ENCODE measurements at regions not wholly inside any gene's neighbourhood (a gene's known extent, or its start where the extent isn't known, plus 50 kb on each side); places are given as distances from the start of the nearest gene placed in this dataset.
A peak's percentile ranks its signal among the peaks of the same experiment; 100 is the strongest.
"Not testable (repeated sequence)": the region's sequence is repeated elsewhere in the genome, so short reads cannot be mapped to it uniquely, and the experiment has no call there.

DNA sequence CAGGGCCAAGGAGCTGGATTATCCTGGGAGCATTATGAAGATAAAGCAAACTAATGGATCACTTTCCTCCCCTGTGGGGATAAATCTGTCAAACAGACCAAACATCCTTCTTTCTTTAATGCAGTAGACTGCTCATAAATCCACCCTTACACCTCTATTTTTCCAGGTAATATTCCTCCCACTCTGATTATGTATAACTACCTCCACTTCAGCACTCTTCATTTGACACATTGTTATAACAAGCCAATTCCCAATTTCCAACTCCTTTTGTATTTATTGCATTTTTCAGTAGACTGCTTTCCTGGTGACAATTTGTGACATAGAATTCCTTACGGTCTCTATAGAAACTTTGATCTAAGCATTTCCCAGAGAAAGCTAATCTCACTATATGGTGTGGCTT, 115.0 kb upstream of the PRKG2 start:
- intact Hi-C loops (cut with DNase I): no loop called here
- ATAC-seq: no peak
- DNase-seq: no peak

DNA sequence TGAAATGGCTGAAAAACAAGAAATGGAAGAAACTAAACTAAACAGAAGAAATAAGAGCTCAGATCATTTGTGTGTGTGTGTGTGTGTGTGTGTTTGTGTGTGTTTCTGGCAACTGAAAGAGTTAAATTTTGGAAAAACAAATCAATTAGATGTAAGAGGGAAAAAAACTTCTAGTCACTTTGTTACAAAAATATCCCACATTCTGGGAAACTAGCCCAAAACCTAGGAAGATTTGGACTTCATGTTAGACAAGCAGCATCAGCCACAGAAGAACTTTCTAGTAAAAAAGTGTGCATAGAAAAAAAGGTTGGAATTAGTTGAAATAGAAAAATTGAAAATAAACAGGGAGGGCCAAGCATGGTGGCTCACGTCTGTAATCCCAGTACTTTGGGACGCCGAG, 111.6 kb upstream of the PRKG2 start:
- DNase-seq (no peak), ATAC-seq (no peak)
- intact Hi-C loops (cut with DNase I): no loop called here

DNA sequence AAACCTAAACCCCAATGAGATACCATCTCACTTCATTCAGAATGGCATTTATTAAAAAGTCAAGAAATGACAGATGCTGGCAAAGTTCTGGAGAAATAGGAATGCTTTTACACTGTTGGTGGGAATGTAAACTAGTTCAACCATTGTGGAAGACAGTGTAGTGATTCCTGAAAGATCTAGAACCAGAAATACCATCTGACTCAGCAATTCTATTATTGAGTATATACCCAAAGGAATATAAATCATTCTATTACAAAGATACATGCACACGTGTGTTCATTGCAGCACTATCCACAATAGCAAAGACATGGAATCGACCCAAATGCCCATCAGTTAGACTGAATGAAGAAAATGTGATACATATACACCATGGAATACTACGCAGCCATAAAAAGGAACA, 109.6 kb upstream of the PRKG2 start:
- DNase-seq; ATAC-seq; intact Hi-C loops (cut with DNase I): not testable (repeated sequence)

- ATAC-seq (no peak), DNase-seq (no peak)
- intact Hi-C loops (cut with DNase I): no loop called here
Observed at GRCh38 chr4:81319657-81320056, 104.6 kb upstream of the PRKG2 start.

GRCh38 chr4:81314897-81315470, 100.0 kb upstream of the PRKG2 start:
- ATAC-seq (peak; percentile 44 to 66), DNase-seq (no peak)
- intact Hi-C loops (cut with DNase I): no loop called here

GRCh38 chr4:81314196-81314896, 99.3 kb upstream of the PRKG2 start:
- DNase-seq: peak; percentile 72
- intact Hi-C loops (cut with DNase I): no loop called here
- ATAC-seq: peak; percentile 53 to 85

DNA sequence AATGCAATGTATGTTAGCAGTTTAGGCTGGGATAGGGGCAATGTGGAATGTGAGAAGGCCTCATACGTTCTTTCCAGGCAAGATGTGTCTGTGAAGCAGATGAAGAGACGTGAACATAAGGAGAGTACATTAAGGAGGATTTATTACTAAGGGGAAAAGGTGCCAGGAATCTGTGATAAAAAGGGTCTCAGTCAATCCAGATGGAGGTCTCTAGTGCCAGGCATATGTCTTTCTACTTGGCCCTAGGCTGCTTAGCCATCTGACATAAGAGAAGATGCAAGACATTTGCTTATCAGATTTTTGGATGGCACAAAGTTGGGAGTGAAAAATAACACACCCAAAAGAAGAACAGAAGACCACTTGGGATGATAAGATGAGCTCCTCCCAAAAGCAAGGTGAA, 93.0 kb upstream of the PRKG2 start:
- ATAC-seq (no peak), DNase-seq (no peak)
- intact Hi-C loops (cut with DNase I): no loop called here

GRCh38 chr4:81304871-81305270, 89.8 kb upstream of the PRKG2 start:
- no peak for DNase-seq
- intact Hi-C loops (cut with DNase I): no loop called here
- no peak for ATAC-seq

DNA sequence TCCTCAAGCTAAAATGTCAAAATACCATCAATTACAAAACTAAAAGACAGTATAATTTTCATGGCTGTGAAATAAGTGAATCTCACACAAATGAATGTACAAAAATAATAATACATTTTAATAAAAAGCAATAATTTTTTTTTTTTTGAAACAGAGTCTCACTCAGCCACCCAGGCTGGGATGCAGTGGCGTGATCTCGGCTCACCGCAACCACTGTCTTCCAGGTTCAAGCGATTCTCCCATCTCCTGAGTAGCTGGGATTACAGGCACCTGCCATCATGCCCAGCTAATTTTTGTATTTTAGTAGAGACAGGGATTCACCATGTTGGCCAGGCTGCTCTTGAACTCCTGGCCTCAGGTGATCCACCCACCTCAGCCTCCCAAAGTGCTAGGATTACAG, 85.3 kb upstream of the PRKG2 start:
- ATAC-seq; DNase-seq; intact Hi-C loops (cut with DNase I): not testable (repeated sequence)

DNA sequence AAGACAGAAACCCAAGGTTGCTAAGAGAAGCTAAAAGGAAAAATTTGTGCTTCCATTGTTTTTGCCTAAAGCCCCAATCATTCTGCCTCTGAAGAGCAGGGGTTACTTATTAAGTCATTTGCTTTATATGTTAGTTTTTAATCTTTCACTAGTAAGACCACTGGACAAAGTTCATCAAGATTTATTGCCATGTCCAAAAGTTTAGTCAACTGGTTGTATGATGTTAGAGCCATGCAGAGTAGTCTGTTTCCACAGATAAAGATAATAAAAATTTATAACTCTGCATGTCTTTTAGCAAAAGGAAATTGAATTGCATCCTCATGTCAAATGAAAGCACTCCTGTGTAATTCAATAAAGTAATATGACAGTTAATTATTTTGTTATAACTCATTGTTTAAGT, 75.8 kb upstream of the PRKG2 start:
- no peak for ATAC-seq
- no peak for DNase-seq
- intact Hi-C loops (cut with DNase I): no loop called here

DNA sequence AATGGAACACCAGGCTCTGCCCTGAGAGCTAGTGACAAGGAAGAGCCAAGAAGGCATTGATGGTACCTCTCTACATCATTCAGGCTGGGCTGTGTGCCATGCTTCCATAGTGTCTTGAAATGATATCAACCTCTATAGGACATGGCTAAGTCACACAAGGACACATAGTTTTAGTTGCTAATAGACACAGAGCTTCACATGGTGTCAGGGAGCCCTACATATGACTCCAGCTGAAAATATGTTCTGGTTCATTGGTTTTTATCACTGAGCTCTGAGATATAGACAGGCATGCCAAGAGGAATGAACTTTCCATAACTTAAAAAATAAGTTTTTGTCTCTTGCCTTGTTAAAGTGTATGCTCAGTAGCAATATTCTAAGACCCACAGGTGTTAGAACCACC, 72.1 kb upstream of the PRKG2 start:
- DNase-seq (no peak), ATAC-seq (no peak)
- intact Hi-C loops (cut with DNase I): no loop called here

GRCh38 chr4:81282131-81282530, 67.1 kb upstream of the PRKG2 start:
- intact Hi-C loops (cut with DNase I): no loop called here
- DNase-seq: no peak
- no peak for ATAC-seq

DNA sequence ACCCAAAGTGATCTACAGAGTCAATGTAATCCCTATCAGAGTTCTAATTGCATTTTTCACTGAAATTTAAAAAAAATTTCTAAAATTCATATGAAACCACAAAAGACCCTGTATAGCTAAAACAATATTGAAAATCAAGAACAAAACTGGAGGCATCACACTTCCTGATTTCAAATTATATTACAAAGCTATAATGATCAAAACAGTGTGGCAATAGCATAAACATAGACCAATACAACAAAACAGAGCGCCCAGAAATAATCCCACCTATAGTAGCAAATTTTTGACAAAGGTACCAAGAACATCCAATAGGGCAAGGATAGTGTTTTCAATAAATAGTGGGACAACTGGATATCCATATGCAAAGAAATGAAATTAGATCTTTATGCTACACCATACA, 59.4 kb upstream of the PRKG2 start:
- intact Hi-C loops (cut with DNase I): no loop called here
- DNase-seq: no peak
- no peak for ATAC-seq

DNA sequence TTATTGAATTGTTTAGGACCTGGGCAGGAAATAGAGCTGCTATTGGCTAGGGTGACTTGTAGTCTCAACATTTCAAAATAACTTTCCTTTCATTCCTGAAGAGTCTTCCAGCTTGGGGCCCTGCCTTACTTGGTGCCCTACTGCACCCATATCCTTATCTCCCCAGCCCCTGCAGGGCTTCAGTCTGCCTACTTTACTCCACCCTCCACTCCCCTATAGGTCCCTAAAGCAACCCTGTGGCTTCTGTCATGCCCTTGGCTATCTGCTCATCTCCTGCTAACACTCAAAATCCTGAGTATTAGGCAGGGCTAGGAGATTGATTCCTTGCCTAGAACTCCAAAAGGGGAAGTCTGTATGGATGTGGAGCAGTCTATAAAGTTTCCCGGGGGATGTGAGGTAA, 57.6 kb upstream of the PRKG2 start:
- no peak for DNase-seq
- intact Hi-C loops (cut with DNase I): no loop called here
- no peak for ATAC-seq

Data from left cardiac atrium (tissue), 4 donors.